ENCODE measurements at regions not wholly inside any gene's neighbourhood (a gene's known extent, or its start where the extent isn't known, plus 50 kb on each side); places are given as distances from the start of the nearest gene placed in this dataset.
A peak's percentile ranks its signal among the peaks of the same experiment; 100 is the strongest.

GRCh38 chr2:184119989-184120800 lies 478.1 kb upstream of the ZNF804A start:
- no peaks in the 10 kb centered on the region for H3K36me3 ChIP-seq (ENCODE audit: control insufficient read depth, insufficient read depth, low read length)
- no peak overlapping the region for H3K4me3 ChIP-seq (ENCODE audit: low read depth, low read length)
- TF ChIP-seq CTCF (IDR thresholded peaks at IDR 0.05; ENCODE audit: insufficient read depth, low read length, severe bottlenecking): no peak
- no peaks in the 10 kb centered on the region for H3K27me3 ChIP-seq (ENCODE audit: control insufficient read depth, insufficient read depth, low read length)
- FAIRE-seq (no peak), DNase-seq (ENCODE audit: low read depth) (no peak)

- no peak for FAIRE-seq
- TF ChIP-seq CTCF (IDR thresholded peaks at IDR 0.05; ENCODE audit: insufficient read depth, low read length, severe bottlenecking): no peak
Observed at GRCh38 chr2:184125867-184126266, 472.5 kb upstream of the ZNF804A start.

GRCh38 chr2:184129073-184129472 lies 469.3 kb upstream of the ZNF804A start:
- TF ChIP-seq CTCF (IDR thresholded peaks at IDR 0.05; ENCODE audit: insufficient read depth, low read length, severe bottlenecking): no peak
- Histone ChIP-seq H3K4me3 (ENCODE audit: low read depth, low read length) (no peak overlapping the region), H3K36me3 (ENCODE audit: control insufficient read depth, insufficient read depth, low read length) (no peaks in the 10 kb centered on the region), H3K27me3 (ENCODE audit: control insufficient read depth, insufficient read depth, low read length) (no peaks in the 10 kb centered on the region)
- FAIRE-seq (no peak), DNase-seq (ENCODE audit: low read depth) (no peak)

More at GRCh38 chr2:184125867-184126266, 472.5 kb upstream of the ZNF804A start:
- DNase-seq (ENCODE audit: low read depth): no peak
- Histone ChIP-seq H3K4me3 (ENCODE audit: low read depth, low read length) (no peak overlapping the region), H3K27me3 (ENCODE audit: control insufficient read depth, insufficient read depth, low read length) (no peaks in the 10 kb centered on the region), H3K36me3 (ENCODE audit: control insufficient read depth, insufficient read depth, low read length) (no peaks in the 10 kb centered on the region)

GRCh38 chr2:184137955-184138354 lies 460.4 kb upstream of the ZNF804A start:
- H3K27me3 ChIP-seq (ENCODE audit: control insufficient read depth, insufficient read depth, low read length): no peaks in the 10 kb centered on the region
- H3K36me3 ChIP-seq (ENCODE audit: control insufficient read depth, insufficient read depth, low read length): no peaks in the 10 kb centered on the region
- FAIRE-seq: no peak
- TF ChIP-seq CTCF (IDR thresholded peaks at IDR 0.05; ENCODE audit: insufficient read depth, low read length, severe bottlenecking): no peak
- DNase-seq (ENCODE audit: low read depth): no peak
- H3K4me3 ChIP-seq (ENCODE audit: low read depth, low read length): no peak overlapping the region

- Histone ChIP-seq H3K4me3 (ENCODE audit: low read depth, low read length) (no peak overlapping the region), H3K27me3 (ENCODE audit: control insufficient read depth, insufficient read depth, low read length) (no peaks in the 10 kb centered on the region), H3K36me3 (ENCODE audit: control insufficient read depth, insufficient read depth, low read length) (no peaks in the 10 kb centered on the region)
- no peak for TF ChIP-seq CTCF (IDR thresholded peaks at IDR 0.05; ENCODE audit: insufficient read depth, low read length, severe bottlenecking)
- FAIRE-seq (no peak), DNase-seq (ENCODE audit: low read depth) (no peak)
Observed at GRCh38 chr2:184141866-184142265, 456.5 kb upstream of the ZNF804A start.

GRCh38 chr2:184154438-184154837 lies 443.9 kb upstream of the ZNF804A start:
- H3K36me3 ChIP-seq (ENCODE audit: control insufficient read depth, insufficient read depth, low read length): no peaks in the 10 kb centered on the region
- FAIRE-seq: no peak
- TF ChIP-seq CTCF (IDR thresholded peaks at IDR 0.05; ENCODE audit: insufficient read depth, low read length, severe bottlenecking): no peak
- H3K4me3 ChIP-seq (ENCODE audit: low read depth, low read length): no peak overlapping the region
- peak; percentile 42 for DNase-seq (ENCODE audit: low read depth)
- H3K27me3 ChIP-seq (ENCODE audit: control insufficient read depth, insufficient read depth, low read length): no peaks in the 10 kb centered on the region

Measured in bronchial epithelial cell (primary cell).